H9 (cell line): ENCODE measurements at regions not wholly inside any gene's neighbourhood (a gene's known extent, or its start where the extent isn't known, plus 50 kb on each side); places are given as distances from the start of the nearest gene placed in this dataset.

Experiments
- DNase-seq: peaks from one replicate; pipeline ENCODE4 v3.0.0-alpha.2; 2017
- H2AFZ ChIP-seq: one replicate; pipeline ENCODE4 v1.6.1; 2013; ENCODE audit warnings: mild to moderate bottlenecking, low read length, control low read depth, moderate library complexity
- H2AK5ac ChIP-seq: 2 replicates; pipeline ENCODE4 v1.6.1; 2013; ENCODE audit warnings: low read length, control low read depth, mixed read lengths; ENCODE audit not compliant: insufficient read length
- H2BK120ac ChIP-seq: one replicate; pipeline ENCODE4 v1.6.1; 2013; ENCODE audit warnings: low read depth, mild to moderate bottlenecking, low read length, control low read depth, inconsistent platforms; ENCODE audit not compliant: poor library complexity, severe bottlenecking
- H2BK12ac ChIP-seq: 2 replicates; pipeline ENCODE4 v1.6.1; 2013; ENCODE audit warnings: low read length, control low read depth, mixed read lengths, low read depth; ENCODE audit not compliant: insufficient read length
- H2BK15ac ChIP-seq: 2 replicates; pipeline ENCODE4 v1.6.1; 2013; ENCODE audit warnings: low read depth, low read length, control low read depth
- H2BK20ac ChIP-seq: one replicate; pipeline ENCODE4 v1.6.1; 2013; ENCODE audit warnings: low read depth, mild to moderate bottlenecking, low read length, control low read depth, inconsistent platforms; ENCODE audit not compliant: poor library complexity, severe bottlenecking
- H2BK5ac ChIP-seq: 2 replicates; pipeline ENCODE4 v1.6.1; 2013; ENCODE audit warnings: low read length, control low read depth, mixed read lengths; ENCODE audit not compliant: insufficient read length
- H3K14ac ChIP-seq: 2 replicates; pipeline ENCODE4 v1.6.1; 2013; ENCODE audit warnings: low read length, control low read depth; ENCODE audit not compliant: insufficient read depth
- H3K18ac ChIP-seq: 2 replicates; pipeline ENCODE4 v1.6.1; 2013; ENCODE audit warnings: low read depth, mild to moderate bottlenecking, mixed read lengths, low read length, control low read depth; ENCODE audit not compliant: insufficient read length
- H3K23ac ChIP-seq: 2 replicates; pipeline ENCODE4 v1.6.1; 2013; ENCODE audit warnings: low read length, control low read depth, mixed read lengths, low read depth; ENCODE audit not compliant: insufficient read length
- H3K23me2 ChIP-seq: 2 replicates; pipeline ENCODE4 v1.6.1; 2013; ENCODE audit warnings: low read depth, mild to moderate bottlenecking, mixed read lengths, low read length, control low read depth; ENCODE audit not compliant: insufficient read length, poor library complexity, severe bottlenecking
- H3K27ac ChIP-seq: 2 replicates; pipeline ENCODE4 v1.5.1; 2013; ENCODE audit warnings: low read length, control low read depth, mixed read lengths, low read depth; ENCODE audit not compliant: insufficient read length
- H3K27me3 ChIP-seq: 2 replicates; pipeline ENCODE4 v1.6.1; 2013; ENCODE audit warnings: low read length, control low read depth, inconsistent platforms; ENCODE audit not compliant: insufficient read depth
- H3K4ac ChIP-seq: 2 replicates; pipeline ENCODE4 v1.6.1; 2013; ENCODE audit warnings: low read depth, mild to moderate bottlenecking, control low read depth, inconsistent platforms, low read length, moderate library complexity
- H3K4me1 ChIP-seq: 2 replicates; pipeline ENCODE4 v1.6.1; 2013; ENCODE audit warnings: low read length, control low read depth, inconsistent platforms; ENCODE audit not compliant: insufficient read depth
- H3K4me2 ChIP-seq: 2 replicates; pipeline ENCODE4 v1.6.1; 2013; ENCODE audit warnings: low read length, control low read depth, mixed read lengths; ENCODE audit not compliant: insufficient read length, insufficient read depth
- H3K56ac ChIP-seq: 2 replicates; pipeline ENCODE4 v1.6.1; 2013; ENCODE audit warnings: low read depth, mild to moderate bottlenecking, mixed read lengths, low read length, control low read depth; ENCODE audit not compliant: insufficient read length
- H3K79me1 ChIP-seq: 2 replicates; pipeline ENCODE4 v1.6.1; 2013; ENCODE audit warnings: low read depth, mild to moderate bottlenecking, moderate library complexity, low read length, control low read depth, inconsistent platforms; ENCODE audit not compliant: insufficient read depth, poor library complexity, severe bottlenecking
- H3K79me2 ChIP-seq: 2 replicates; pipeline ENCODE4 v1.6.1; 2013; ENCODE audit warnings: low read length, control low read depth, inconsistent platforms; ENCODE audit not compliant: insufficient read depth
- H3K9ac ChIP-seq: 2 replicates; pipeline ENCODE4 v1.6.1; 2013; ENCODE audit warnings: low read length, control low read depth, mixed read lengths; ENCODE audit not compliant: insufficient read length; ENCODE audit errors: extremely low read depth
- H3K9me3 ChIP-seq: one replicate; pipeline ENCODE4 v1.6.1; 2013; ENCODE audit warnings: low read depth, low read length, inconsistent platforms; ENCODE audit not compliant: control insufficient read depth
- H3T11ph ChIP-seq: one replicate; pipeline ENCODE4 v1.6.1; 2013; ENCODE audit warnings: mild to moderate bottlenecking, low read length, control low read depth, inconsistent platforms
- H4K20me1 ChIP-seq: one replicate; pipeline ENCODE4 v1.6.1; 2013; ENCODE audit not compliant: control insufficient read depth, insufficient read length, insufficient read depth
- H4K5ac ChIP-seq: 2 replicates; pipeline ENCODE4 v1.6.1; 2013; ENCODE audit warnings: low read depth, mild to moderate bottlenecking, mixed read lengths, low read length, control low read depth; ENCODE audit not compliant: insufficient read length
- H4K8ac ChIP-seq: replicated peaks from 2 replicates; pipeline ENCODE4 v1.6.1; 2013; ENCODE audit warnings: low read length, control low read depth, mixed read lengths, low read depth; ENCODE audit not compliant: insufficient read length
- H4K91ac ChIP-seq: 2 replicates; pipeline ENCODE4 v1.6.1; 2013; ENCODE audit warnings: low read depth, mild to moderate bottlenecking, moderate library complexity, mixed read lengths, low read length, control low read depth; ENCODE audit not compliant: insufficient read length
- H3K27ac Mint-ChIP-seq, 3 experiments: 2 replicates in 2 of 3; 3 replicates in 1 of 3; pipeline ENCODE4 v1.8.0; 2020 to 2021; ENCODE audit warnings: mixed read lengths in 3 of 3, mild to moderate bottlenecking in 1 of 3, moderate library complexity in 1 of 3
- H3K27me3 Mint-ChIP-seq: 2 replicates; pipeline ENCODE4 v1.8.0; 2021; ENCODE audit warnings: low read depth, mild to moderate bottlenecking, moderate library complexity, mixed read lengths
- H3K36me3 Mint-ChIP-seq, 3 experiments: 2 replicates in 2 of 3; 3 replicates in 1 of 3; pipeline ENCODE4 v1.8.0; 2020 to 2021; ENCODE audit warnings: low read depth in 3 of 3, mixed read lengths in 3 of 3; ENCODE audit not compliant: insufficient read depth in 1 of 3
- H3K4me1 Mint-ChIP-seq, 2 experiments: 2 replicates each; pipeline ENCODE4 v1.8.0; 2020; ENCODE audit warnings: mixed read lengths in 2 of 2
- H3K4me3 Mint-ChIP-seq, 2 experiments: 2 replicates in 1 of 2; 3 replicates in 1 of 2; pipeline ENCODE4 v1.8.0; 2020 to 2021; ENCODE audit warnings: mild to moderate bottlenecking in 2 of 2, mixed read lengths in 2 of 2, moderate library complexity in 1 of 2
- H3K9me3 Mint-ChIP-seq, 2 experiments: 2 replicates in 1 of 2; 3 replicates in 1 of 2; pipeline ENCODE4 v1.8.0; 2020; ENCODE audit warnings: mild to moderate bottlenecking in 2 of 2, mixed read lengths in 2 of 2, moderate library complexity in 1 of 2
- CTCF ChIP-seq: fragments of 200-600 bp; sonication (generic); conservative IDR thresholded peaks from 3 replicates; pipeline ENCODE4 v1.8.0; 2021; ENCODE audit warnings: antibody characterized with exemption, mild to moderate bottlenecking
- WGBS: extraction: QIAGEN DNeasy Blood & Tissue Kit; methylation state at CpG from one replicate; pipeline ENCODE4 v1.1.7; 2013; ENCODE audit warnings: missing lambda C conversion rate, low lambda C conversion rate, mixed read lengths; ENCODE audit not compliant: insufficient read length; ENCODE audit errors: extremely low coverage; 5-methylcytosine and 5-hydroxymethylcytosine counted together

GRCh38 chr11:105328061-105328460 is 188.5 kb upstream of the CARD18 start:
- H3K23me2 ChIP-seq = no peaks in the 10 kb centered on the region
- H3K79me1 ChIP-seq = no peaks in the 10 kb centered on the region
- no peak overlapping the region for H3K23ac ChIP-seq
- Mint-ChIP-seq H3K9me3 (no peaks in the 10 kb centered on the region), H3K4me3 (no peak overlapping the region), H3K27me3 (no peaks in the 10 kb centered on the region), H3K27ac (no peak overlapping the region), H3K36me3 (no peaks in the 10 kb centered on the region), H3K4me1 (no peaks in the 10 kb centered on the region)
- no peak overlapping the region for H3K56ac ChIP-seq
- no peak overlapping the region for H4K8ac ChIP-seq
- no peak overlapping the region for H2BK120ac ChIP-seq
- no peaks in the 10 kb centered on the region for H3K4me1 ChIP-seq
- no peaks in the 10 kb centered on the region for H3K9me3 ChIP-seq
- H3K18ac ChIP-seq = no peak overlapping the region
- TF ChIP-seq CTCF = no peak
- no peak overlapping the region for H2BK12ac ChIP-seq
- H2BK15ac ChIP-seq = no peak overlapping the region
- no peak for DNase-seq
- WGBS = no CpG with 5 or more reads among the region's 1 CpG
- H4K91ac ChIP-seq = no peak overlapping the region
- no peak overlapping the region for H4K5ac ChIP-seq
- no peak overlapping the region for H2AFZ ChIP-seq
- no peak overlapping the region for H3K4ac ChIP-seq
- no peak overlapping the region for H3T11ph ChIP-seq
- no peaks in the 10 kb centered on the region for H4K20me1 ChIP-seq
- H2AK5ac ChIP-seq = no peak overlapping the region
- H3K14ac ChIP-seq = no peak overlapping the region
- no peak overlapping the region for H3K27ac ChIP-seq
- no peaks in the 10 kb centered on the region for H3K79me2 ChIP-seq
- no peak overlapping the region for H2BK20ac ChIP-seq
- H3K27me3 ChIP-seq = no peaks in the 10 kb centered on the region
- H3K4me2 ChIP-seq = no peak overlapping the region
- H2BK5ac ChIP-seq = no peak overlapping the region
- no peak overlapping the region for H3K9ac ChIP-seq
